ENCODE measurements at regions not wholly inside any gene's neighbourhood (a gene's known extent, or its start where the extent isn't known, plus 50 kb on each side); places are given as distances from the start of the nearest gene placed in this dataset.

- no peaks in the 10 kb centered on the region for H3K27me3 ChIP-seq (ENCODE audit: control insufficient read depth, insufficient read depth, low read length)
- H3K4me3 ChIP-seq (ENCODE audit: insufficient read depth, low read depth, low read length): no peak overlapping the region
- no peak overlapping the region for H3K4ac ChIP-seq (ENCODE audit: low read depth, low read length)
- no peak overlapping the region for H4K91ac ChIP-seq (ENCODE audit: insufficient read depth, low read depth, low read length)
- ATAC-seq (ENCODE audit: low read depth): no peak
- no peak overlapping the region for H2BK20ac ChIP-seq (ENCODE audit: low read depth, low read length)
- intact Hi-C loops (cut with micrococcal nuclease) (no loop called here), in situ Hi-C loops (cut with MboI; ENCODE audit: low sequenced_read_pairs) (no loop called here), dilution Hi-C loops (cut with HindIII; ENCODE audit: low sequenced_read_pairs, unreplicated experiment) (no loop called here)
- ChIA-PET POLR2A (ENCODE audit: unreplicated experiment) (no interaction called here), CTCF (interaction anchor here (1.0 kb wide), 1 partner anchor 19 kb away, joined by 3 read pairs; no protein-coding TSS in a partner anchor)
- no peak overlapping the region for H2BK120ac ChIP-seq (ENCODE audit: low read depth, low read length)
- H2BK5ac ChIP-seq (ENCODE audit: low read depth, low read length, poor library complexity, severe bottlenecking): no peak overlapping the region
- no peak overlapping the region for H3K9ac ChIP-seq (ENCODE audit: low read depth, low read length)
- H3K9me3 ChIP-seq (ENCODE audit: control insufficient read depth, insufficient read depth, low read length): no peaks in the 10 kb centered on the region
- no peak overlapping the region for H3K14ac ChIP-seq (replicated peaks; ENCODE audit: low read depth, low read length)
- WGBS, 2 experiments (ENCODE audit: extremely low coverage in 2 of 2, insufficient read length in 1 of 2): no CpG with 5 or more reads among the region's 2 CpGs
- H3K56ac ChIP-seq (ENCODE audit: extremely low read depth, insufficient read depth, low read length): no peak overlapping the region
- DNase-seq: no peak
- no peak overlapping the region for H2AK5ac ChIP-seq (ENCODE audit: low read depth, low read length)
- H3K4me1 ChIP-seq (ENCODE audit: control insufficient read depth, insufficient read depth, low read length): no peaks in the 10 kb centered on the region
- no peak overlapping the region for H2AFZ ChIP-seq (replicated peaks; ENCODE audit: low read length, poor library complexity)
- no peak overlapping the region for H3K27ac ChIP-seq (ENCODE audit: insufficient read depth, low read length)
- H2BK15ac ChIP-seq (ENCODE audit: low read depth, low read length): no peak overlapping the region
- H4K5ac ChIP-seq (ENCODE audit: low read depth, low read length): no peak overlapping the region
- TF ChIP-seq RCOR1 (IDR thresholded peaks at IDR 0.05; ENCODE audit: insufficient replicate concordance, low read length) (no peak), CEBPB (IDR thresholded peaks at IDR 0.05; ENCODE audit: low read depth, low read length) (no peak), MXI1 (IDR thresholded peaks at IDR 0.05; ENCODE audit: borderline replicate concordance, low read depth, low read length) (no peak), MAFK (IDR thresholded peaks at IDR 0.05; ENCODE audit: low read depth, low read length) (no peak), USF2 (IDR thresholded peaks at IDR 0.05; ENCODE audit: low read depth, low read length) (no peak), FOS (IDR thresholded peaks at IDR 0.05; ENCODE audit: low read depth, low read length) (no peak), POLR2A (IDR thresholded peaks at IDR 0.05; ENCODE audit: low read depth, low read length) (no peak), RAD21 (IDR thresholded peaks at IDR 0.05; ENCODE audit: low read length) (no peak), MAZ (IDR thresholded peaks at IDR 0.05; ENCODE audit: borderline replicate concordance, low read depth, low read length) (no peak), CTCF (conservative IDR thresholded peaks at IDR 0.05; ENCODE audit: low read depth, low read length) (no peak), ELK1 (IDR thresholded peaks at IDR 0.05; ENCODE audit: borderline replicate concordance, low read depth, low read length) (no peak), BHLHE40 (IDR thresholded peaks at IDR 0.05; ENCODE audit: low read depth, low read length) (no peak), RFX5 (IDR thresholded peaks at IDR 0.05; ENCODE audit: low read depth, low read length) (no peak), SMC3 (IDR thresholded peaks at IDR 0.05; ENCODE audit: low read depth, low read length) (no peak), NFE2L2 (IDR thresholded peaks at IDR 0.05; ENCODE audit: low read depth, low read length) (no peak), CHD1 (IDR thresholded peaks at IDR 0.05; ENCODE audit: low read depth, low read length) (no peak)
- H3K18ac ChIP-seq (ENCODE audit: low read depth, low read length): no peak overlapping the region
- no peak overlapping the region for H3K23ac ChIP-seq (ENCODE audit: low read depth, low read length)
- H3K9me1 ChIP-seq (ENCODE audit: insufficient read depth, low read length): no peaks in the 10 kb centered on the region
- no peaks in the 10 kb centered on the region for H3K36me3 ChIP-seq (ENCODE audit: control insufficient read depth, insufficient read depth, low read length)
- no peaks in the 10 kb centered on the region for H4K20me1 ChIP-seq (ENCODE audit: insufficient read depth, low read length)
- no peak overlapping the region for H2AK9ac ChIP-seq (replicated peaks; ENCODE audit: low read depth, low read length, poor library complexity)
- BruUV-seq (replicated peaks): no TSS peak
- H3K4me2 ChIP-seq (ENCODE audit: low read depth, low read length): no peak overlapping the region
- H4K8ac ChIP-seq (ENCODE audit: low read depth in 2 of 2, low read length in 2 of 2): no peak overlapping the region
- no peaks in the 10 kb centered on the region for H3K79me1 ChIP-seq (ENCODE audit: low read depth in 1 of 2, low read length in 2 of 2)
Observed at GRCh38 chr2:164044622-164045021, 308.8 kb upstream of the FIGN start.

Data from IMR-90 (cell line).